ENCODE measurements at regions not wholly inside any gene's neighbourhood (a gene's known extent, or its start where the extent isn't known, plus 50 kb on each side); places are given as distances from the start of the nearest gene placed in this dataset.
"Not testable (repeated sequence)": the region's sequence is repeated elsewhere in the genome, so short reads cannot be mapped to it uniquely, and the experiment has no call there.

- TF ChIP-seq EZH2 (IDR thresholded peaks at IDR 0.05; ENCODE audit: low read depth) = no peak
- TF ChIP-seq CTCF (conservative IDR thresholded peaks at IDR 0.05) = no peak
- Histone ChIP-seq H3F3A (ENCODE audit: insufficient read depth, low read depth) (no peaks in the 10 kb centered on the region), H3K9me2 (ENCODE audit: insufficient read depth) (no peaks in the 10 kb centered on the region), H4K20me1 (ENCODE audit: insufficient read depth) (no peaks in the 10 kb centered on the region), H3K79me2 (ENCODE audit: low read depth) (no peaks in the 10 kb centered on the region), H3K4me2 (no peak overlapping the region), H3K27me3 (ENCODE audit: insufficient read depth, low read depth) (peaks cover 67% of the 10 kb centered on the region), H3K9me3 (ENCODE audit: insufficient read depth, low read depth) (no peaks in the 10 kb centered on the region), H3K27ac (no peak overlapping the region), H3K36me3 (ENCODE audit: low read depth) (no peaks in the 10 kb centered on the region), H2AFZ (no peak overlapping the region), H3K4me3 (no peak overlapping the region), H3K4me1 (replicated peaks; ENCODE audit: insufficient read depth) (no peaks in the 10 kb centered on the region)
- BruUV-seq (replicated peaks) = no TSS peak
- POLR2A ChIA-PET (ENCODE audit: unreplicated experiment) = no interaction called here
- DNase-seq = no peak
- intact Hi-C loops (cut with micrococcal nuclease; ENCODE audit: unreplicated experiment) = no loop called here
- CTCF ChIA-PET = no interaction called here
These were observed 112.3 kb downstream of the IGLL1 start for GRCh38 chr22:23467721-23468294.

GRCh38 chr22:23466351-23466750, 113.7 kb downstream of the IGLL1 start:
- no peaks in the 10 kb centered on the region for H3K36me3 ChIP-seq (ENCODE audit: low read depth)
- no peak for DNase-seq
- H3K27me3 ChIP-seq (ENCODE audit: insufficient read depth, low read depth) = peaks cover 71% of the 10 kb centered on the region
- H2AFZ ChIP-seq = no peak overlapping the region
- H3K27ac ChIP-seq = no peak overlapping the region
- H3K4me2 ChIP-seq = no peak overlapping the region
- H4K20me1 ChIP-seq (ENCODE audit: insufficient read depth) = no peaks in the 10 kb centered on the region
- ChIA-PET CTCF (no interaction called here), POLR2A (ENCODE audit: unreplicated experiment) (no interaction called here)
- H3K79me2 ChIP-seq (ENCODE audit: low read depth) = no peaks in the 10 kb centered on the region
- no peak overlapping the region for H3K4me3 ChIP-seq
- no peaks in the 10 kb centered on the region for H3K4me1 ChIP-seq (replicated peaks; ENCODE audit: insufficient read depth)
- TF ChIP-seq CTCF (conservative IDR thresholded peaks at IDR 0.05) = no peak
- TF ChIP-seq EZH2 (IDR thresholded peaks at IDR 0.05; ENCODE audit: low read depth) = no peak
- no peaks in the 10 kb centered on the region for H3K9me2 ChIP-seq (ENCODE audit: insufficient read depth)
- no peaks in the 10 kb centered on the region for H3K9me3 ChIP-seq (ENCODE audit: insufficient read depth, low read depth)
- H3F3A ChIP-seq (ENCODE audit: insufficient read depth, low read depth) = no peaks in the 10 kb centered on the region
- no TSS peak for BruUV-seq (replicated peaks)
- intact Hi-C loops (cut with micrococcal nuclease; ENCODE audit: unreplicated experiment) = no loop called here

GRCh38 chr22:23464796-23465195, 115.3 kb downstream of the IGLL1 start:
- intact Hi-C loops (cut with micrococcal nuclease; ENCODE audit: unreplicated experiment); H4K20me1 ChIP-seq (ENCODE audit: insufficient read depth); H3K4me3 ChIP-seq; H3K79me2 ChIP-seq (ENCODE audit: low read depth); H3K36me3 ChIP-seq (ENCODE audit: low read depth); BruUV-seq (replicated peaks); H2AFZ ChIP-seq; H3K9me3 ChIP-seq (ENCODE audit: insufficient read depth, low read depth); H3K4me1 ChIP-seq (replicated peaks; ENCODE audit: insufficient read depth); H3K27ac ChIP-seq; H3K9me2 ChIP-seq (ENCODE audit: insufficient read depth); DNase-seq; POLR2A ChIA-PET (ENCODE audit: unreplicated experiment); H3F3A ChIP-seq (ENCODE audit: insufficient read depth, low read depth); CTCF ChIA-PET; H3K4me2 ChIP-seq: not testable (repeated sequence)
- H3K27me3 ChIP-seq (ENCODE audit: insufficient read depth, low read depth) = peaks cover 57% of the 10 kb centered on the region

GRCh38 chr22:23460517-23461031, 119.5 kb downstream of the IGLL1 start:
- H3F3A ChIP-seq (ENCODE audit: insufficient read depth, low read depth); H3K79me2 ChIP-seq (ENCODE audit: low read depth); POLR2A ChIA-PET (ENCODE audit: unreplicated experiment); H3K4me1 ChIP-seq (replicated peaks; ENCODE audit: insufficient read depth); CTCF ChIA-PET; H3K9me3 ChIP-seq (ENCODE audit: insufficient read depth, low read depth); H3K4me3 ChIP-seq; H3K27ac ChIP-seq; H4K20me1 ChIP-seq (ENCODE audit: insufficient read depth); DNase-seq; H3K9me2 ChIP-seq (ENCODE audit: insufficient read depth); H3K4me2 ChIP-seq; H3K36me3 ChIP-seq (ENCODE audit: low read depth); H2AFZ ChIP-seq; BruUV-seq (replicated peaks); intact Hi-C loops (cut with micrococcal nuclease; ENCODE audit: unreplicated experiment): not testable (repeated sequence)
- H3K27me3 ChIP-seq (ENCODE audit: insufficient read depth, low read depth) = peaks cover 57% of the 10 kb centered on the region

GRCh38 chr22:23459645-23460516, 120.2 kb downstream of the IGLL1 start:
- intact Hi-C loops (cut with micrococcal nuclease; ENCODE audit: unreplicated experiment); H3K79me2 ChIP-seq (ENCODE audit: low read depth): not testable (repeated sequence)

More at GRCh38 chr22:23459645-23460516, 120.2 kb downstream of the IGLL1 start:
- H3F3A ChIP-seq (ENCODE audit: insufficient read depth, low read depth); H3K36me3 ChIP-seq (ENCODE audit: low read depth); CTCF ChIA-PET; H3K4me1 ChIP-seq (replicated peaks; ENCODE audit: insufficient read depth); H3K4me3 ChIP-seq; DNase-seq; H3K4me2 ChIP-seq; H2AFZ ChIP-seq; H4K20me1 ChIP-seq (ENCODE audit: insufficient read depth); BruUV-seq (replicated peaks); H3K27ac ChIP-seq; H3K9me2 ChIP-seq (ENCODE audit: insufficient read depth); H3K9me3 ChIP-seq (ENCODE audit: insufficient read depth, low read depth); POLR2A ChIA-PET (ENCODE audit: unreplicated experiment): not testable (repeated sequence)
- H3K27me3 ChIP-seq (ENCODE audit: insufficient read depth, low read depth) = peaks cover 59% of the 10 kb centered on the region

Data from PC-9 (cell line).